ENCODE measurements at regions not wholly inside any gene's neighbourhood (a gene's known extent, or its start where the extent isn't known, plus 50 kb on each side); places are given as distances from the start of the nearest gene placed in this dataset.

DNA sequence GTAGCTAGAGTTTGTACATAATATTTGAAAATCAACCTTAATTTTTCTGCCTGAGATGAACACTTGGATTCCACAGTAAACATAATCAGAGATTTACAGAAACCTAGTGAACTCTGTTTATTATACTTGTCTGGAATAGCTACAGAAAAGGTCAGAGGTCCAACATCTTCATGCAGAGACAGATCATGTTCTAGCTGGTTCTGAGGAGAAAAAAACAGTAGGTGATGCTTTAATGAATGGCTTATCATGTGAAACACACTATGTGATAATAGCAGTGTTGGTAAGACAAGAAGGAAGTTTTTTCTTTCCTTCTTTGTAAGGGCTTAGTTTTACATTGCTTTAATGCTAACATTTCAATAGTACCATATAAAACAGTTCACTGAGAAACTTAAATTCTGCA is 846.4 kb upstream of the ZEB2 start:
- H3K23me2 ChIP-seq (ENCODE audit: insufficient read length, low read depth, low read length, poor library complexity, severe bottlenecking): no peaks in the 10 kb centered on the region
- H2BK12ac ChIP-seq (ENCODE audit: insufficient read length, low read depth, low read length): no peak overlapping the region
- no peak overlapping the region for H2AK5ac ChIP-seq (ENCODE audit: insufficient read length, low read length)
- no peak overlapping the region for H4K8ac ChIP-seq (replicated peaks; ENCODE audit: insufficient read length, low read depth, low read length)
- no peak overlapping the region for H3K23ac ChIP-seq (ENCODE audit: insufficient read length, low read depth, low read length)
- H3K27ac ChIP-seq (ENCODE audit: insufficient read length, low read depth, low read length): no peak overlapping the region
- H3K18ac ChIP-seq (ENCODE audit: insufficient read length, low read depth, low read length): no peak overlapping the region
- H3K27me3 ChIP-seq (ENCODE audit: insufficient read depth, low read length): no peaks in the 10 kb centered on the region
- H4K91ac ChIP-seq (ENCODE audit: insufficient read length, low read depth, low read length): no peak overlapping the region
- Mint-ChIP-seq H3K27me3 (ENCODE audit: low read depth) (no peaks in the 10 kb centered on the region), H3K36me3 (ENCODE audit: insufficient read depth in 1 of 3, low read depth in 3 of 3) (peaks cover 0 to 4% (median 0%) of the 10 kb centered on the region in 3 experiments; a peak in 1 of 7 replicates), H3K4me3 (no peak overlapping the region), H3K9me3 (no peaks in the 10 kb centered on the region), H3K27ac (no peak overlapping the region), H3K4me1 (no peaks in the 10 kb centered on the region)
- no peak overlapping the region for H2BK120ac ChIP-seq (ENCODE audit: low read depth, low read length, poor library complexity, severe bottlenecking)
- H4K20me1 ChIP-seq (ENCODE audit: control insufficient read depth, insufficient read depth, insufficient read length): no peaks in the 10 kb centered on the region
- no peak overlapping the region for H3K4ac ChIP-seq (ENCODE audit: low read depth, low read length)
- no peak overlapping the region for H2AFZ ChIP-seq (ENCODE audit: low read length)
- no peak overlapping the region for H2BK5ac ChIP-seq (ENCODE audit: insufficient read length, low read length)
- no peaks in the 10 kb centered on the region for H3K79me1 ChIP-seq (ENCODE audit: insufficient read depth, low read depth, low read length, poor library complexity, severe bottlenecking)
- no peak overlapping the region for H3K56ac ChIP-seq (ENCODE audit: insufficient read length, low read depth, low read length)
- H2BK15ac ChIP-seq (ENCODE audit: low read depth, low read length): no peak overlapping the region
- TF ChIP-seq, protein P1, sequence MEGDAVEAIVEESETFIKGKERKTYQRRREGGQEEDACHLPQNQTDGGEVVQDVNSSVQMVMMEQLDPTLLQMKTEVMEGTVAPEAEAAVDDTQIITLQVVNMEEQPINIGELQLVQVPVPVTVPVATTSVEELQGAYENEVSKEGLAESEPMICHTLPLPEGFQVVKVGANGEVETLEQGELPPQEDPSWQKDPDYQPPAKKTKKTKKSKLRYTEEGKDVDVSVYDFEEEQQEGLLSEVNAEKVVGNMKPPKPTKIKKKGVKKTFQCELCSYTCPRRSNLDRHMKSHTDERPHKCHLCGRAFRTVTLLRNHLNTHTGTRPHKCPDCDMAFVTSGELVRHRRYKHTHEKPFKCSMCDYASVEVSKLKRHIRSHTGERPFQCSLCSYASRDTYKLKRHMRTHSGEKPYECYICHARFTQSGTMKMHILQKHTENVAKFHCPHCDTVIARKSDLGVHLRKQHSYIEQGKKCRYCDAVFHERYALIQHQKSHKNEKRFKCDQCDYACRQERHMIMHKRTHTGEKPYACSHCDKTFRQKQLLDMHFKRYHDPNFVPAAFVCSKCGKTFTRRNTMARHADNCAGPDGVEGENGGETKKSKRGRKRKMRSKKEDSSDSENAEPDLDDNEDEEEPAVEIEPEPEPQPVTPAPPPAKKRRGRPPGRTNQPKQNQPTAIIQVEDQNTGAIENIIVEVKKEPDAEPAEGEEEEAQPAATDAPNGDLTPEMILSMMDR (conservative IDR thresholded peaks at IDR 0.05): no peak
- no peak overlapping the region for H4K5ac ChIP-seq (ENCODE audit: insufficient read length, low read depth, low read length)
- no peaks in the 10 kb centered on the region for H3K9me3 ChIP-seq (ENCODE audit: control insufficient read depth, low read depth, low read length)
- H3K4me2 ChIP-seq (ENCODE audit: insufficient read depth, insufficient read length, low read length): no peak overlapping the region
- no peak overlapping the region for H3K9ac ChIP-seq (ENCODE audit: extremely low read depth, insufficient read length, low read length)
- no peak overlapping the region for H3K14ac ChIP-seq (ENCODE audit: insufficient read depth, low read length)
- no peaks in the 10 kb centered on the region for H3K79me2 ChIP-seq (ENCODE audit: insufficient read depth, low read length)
- no peak overlapping the region for H2BK20ac ChIP-seq (ENCODE audit: low read depth, low read length, poor library complexity, severe bottlenecking)
- H3K4me1 ChIP-seq (ENCODE audit: insufficient read depth, low read length): no peaks in the 10 kb centered on the region
- DNase-seq: no peak
- no peak overlapping the region for H3T11ph ChIP-seq (ENCODE audit: low read length)
